Heart left ventricle (tissue), 13 donors: ENCODE measurements at regions not wholly inside any gene's neighbourhood (a gene's known extent, or its start where the extent isn't known, plus 50 kb on each side); places are given as distances from the start of the nearest gene placed in this dataset.

Source experiments
- POLR2A ChIP-seq, 2 donors: fragments of 450-650 bp; IDR thresholded peaks; one replicate each; pipeline ENCODE4 v1.6.1; 2017; ENCODE audit warnings: antibody characterized with exemption in 2 of 2, mild to moderate bottlenecking in 2 of 2, moderate library complexity in 2 of 2
- TF ChIP-seq, protein P1 (sequence below), 12 donors: fragments of 200-600 bp; sonication (generic) in 4 of 12; IDR thresholded peaks; one replicate each; pipeline versions ENCODE4 v1.5.0 to v1.8.0; 2018 to 2022; ENCODE audit warnings: antibody characterized with exemption in 12 of 12, mild to moderate bottlenecking in 5 of 12
- donor health status: ischemic (EF 13 %, LVEDD 7.1; RV severe dilation, severe dysfunction).
- donor health status: DM: no; HTN: yes; CAD: no.
- donor health status: DM: no; HTN: no; CAD: no.
- donor health status: ischemic (EF 25% LVEDD 6.9; RV normal size, moderate dysfunction).
- donor health status: ischemic (EF 25% LVEDD 5.7; RV mildly dilated, moderate dysfunction).
- donor health status: ischemic (EF 35%, LVEDD 5.7; RV mildly dilated, moderate dysfunction).
- donor health status: nonischemic (EF 11% LVEDD 7.7; RV severe dilation, severe dysfunction).
- donor health status: DM: yes; HTN: yes; CAD: no.
- donor health status: PGD.
- donor health status: ischemic (EF 29% LVEDD 5.4; RV normal size, mild dysfunction).
- donor health status: nonischemic (EF 23%, LVEDD 6.1; RV moderate dilation, normal function).

- TF ChIP-seq, protein P1, sequence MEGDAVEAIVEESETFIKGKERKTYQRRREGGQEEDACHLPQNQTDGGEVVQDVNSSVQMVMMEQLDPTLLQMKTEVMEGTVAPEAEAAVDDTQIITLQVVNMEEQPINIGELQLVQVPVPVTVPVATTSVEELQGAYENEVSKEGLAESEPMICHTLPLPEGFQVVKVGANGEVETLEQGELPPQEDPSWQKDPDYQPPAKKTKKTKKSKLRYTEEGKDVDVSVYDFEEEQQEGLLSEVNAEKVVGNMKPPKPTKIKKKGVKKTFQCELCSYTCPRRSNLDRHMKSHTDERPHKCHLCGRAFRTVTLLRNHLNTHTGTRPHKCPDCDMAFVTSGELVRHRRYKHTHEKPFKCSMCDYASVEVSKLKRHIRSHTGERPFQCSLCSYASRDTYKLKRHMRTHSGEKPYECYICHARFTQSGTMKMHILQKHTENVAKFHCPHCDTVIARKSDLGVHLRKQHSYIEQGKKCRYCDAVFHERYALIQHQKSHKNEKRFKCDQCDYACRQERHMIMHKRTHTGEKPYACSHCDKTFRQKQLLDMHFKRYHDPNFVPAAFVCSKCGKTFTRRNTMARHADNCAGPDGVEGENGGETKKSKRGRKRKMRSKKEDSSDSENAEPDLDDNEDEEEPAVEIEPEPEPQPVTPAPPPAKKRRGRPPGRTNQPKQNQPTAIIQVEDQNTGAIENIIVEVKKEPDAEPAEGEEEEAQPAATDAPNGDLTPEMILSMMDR (IDR thresholded peaks at IDR 0.05), result no peak
- TF ChIP-seq POLR2A (IDR thresholded peaks at IDR 0.05), result no peak
Observed at GRCh38 chr5:108521011-108521700, 139.3 kb upstream of the FBXL17 start.
